ENCODE measurements at regions not wholly inside any gene's neighbourhood (a gene's known extent, or its start where the extent isn't known, plus 50 kb on each side); places are given as distances from the start of the nearest gene placed in this dataset.

- H3K27me3 ChIP-seq = no peaks in the 10 kb centered on the region
- H3K36me3 ChIP-seq = no peaks in the 10 kb centered on the region
- no peaks in the 10 kb centered on the region for H3K9me3 ChIP-seq (ENCODE audit: low read depth)
- no peak overlapping the region for H3K4me3 ChIP-seq
- no peaks in the 10 kb centered on the region for H3K79me2 ChIP-seq (ENCODE audit: low read depth)
- H3K27ac Mint-ChIP-seq = no peak overlapping the region
- TF ChIP-seq EZH2 (IDR thresholded peaks at IDR 0.05) (no peak), CTCF (IDR thresholded peaks at IDR 0.05) (no peak), EZH2phosphoT487 (IDR thresholded peaks at IDR 0.05) (no peak)
- no peak overlapping the region for H3K27ac ChIP-seq
- DNase-seq (ENCODE audit: low spot score) = no peak
- H3K4me1 Mint-ChIP-seq = peaks cover 2% of the 10 kb centered on the region
- no peaks in the 10 kb centered on the region for H4K20me1 ChIP-seq (ENCODE audit: low read depth)
- peaks cover 5% of the 10 kb centered on the region for H3K9me3 Mint-ChIP-seq
- H3K4me1 ChIP-seq = no peaks in the 10 kb centered on the region
- no peak overlapping the region for H3K4me3 Mint-ChIP-seq
- H3K4me2 ChIP-seq = no peak overlapping the region
- peaks cover 4% of the 10 kb centered on the region for H3K27me3 Mint-ChIP-seq (ENCODE audit: insufficient read depth, low read depth)
- H2AFZ ChIP-seq (replicated peaks) = no peak overlapping the region
- H3K36me3 Mint-ChIP-seq = no peaks in the 10 kb centered on the region
- H3K9ac ChIP-seq = no peak overlapping the region
- no peaks in the 10 kb centered on the region for H3F3A ChIP-seq (ENCODE audit: low read depth)
Observed at GRCh38 chr18:76578571-76579300, 83.7 kb upstream of the ZNF516 start.

DNA sequence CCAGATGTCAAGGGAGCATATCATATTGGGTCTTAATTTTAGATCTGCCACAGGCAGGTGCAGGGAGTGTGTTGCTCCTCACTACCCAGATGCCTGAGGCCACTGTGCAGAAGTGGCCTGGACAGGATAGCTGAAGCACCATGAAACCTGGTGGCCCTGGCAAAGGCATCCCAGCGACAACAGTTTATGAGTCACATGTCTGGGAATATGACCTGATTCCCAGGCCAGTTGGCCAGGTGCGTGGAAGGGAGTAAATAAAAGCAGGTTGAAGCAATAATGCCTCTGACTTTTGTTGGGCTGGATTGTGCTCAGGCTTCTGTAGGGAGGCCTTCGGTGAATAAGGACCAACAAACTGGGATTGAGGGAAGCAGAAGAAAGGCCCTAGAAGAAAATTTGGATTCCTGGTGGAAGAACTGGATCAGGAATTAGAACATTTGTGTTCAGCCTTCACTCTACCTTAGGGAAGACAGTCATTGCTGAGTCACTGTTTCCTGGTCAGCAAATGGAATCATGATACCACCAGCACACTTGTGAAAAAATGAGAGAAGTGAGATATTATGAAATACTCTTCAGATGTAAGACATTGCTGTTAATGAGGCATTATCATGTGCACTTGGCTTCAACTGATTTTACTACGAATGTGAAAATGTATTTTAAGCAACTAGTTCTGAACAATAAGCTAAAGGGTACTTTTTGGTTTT is 78.4 kb upstream of the ZNF516 start:
- DNase-seq (ENCODE audit: low spot score) = no peak
- Histone ChIP-seq H4K20me1 (ENCODE audit: low read depth) (no peaks in the 10 kb centered on the region), H3K36me3 (no peaks in the 10 kb centered on the region), H3K79me2 (ENCODE audit: low read depth) (no peaks in the 10 kb centered on the region), H3F3A (ENCODE audit: low read depth) (no peaks in the 10 kb centered on the region), H3K9me3 (ENCODE audit: low read depth) (no peaks in the 10 kb centered on the region), H3K9ac (no peak overlapping the region), H3K4me2 (no peak overlapping the region), H3K4me3 (no peak overlapping the region), H3K4me1 (peaks cover 7% of the 10 kb centered on the region), H2AFZ (replicated peaks) (no peak overlapping the region), H3K27me3 (no peaks in the 10 kb centered on the region), H3K27ac (no peak overlapping the region)
- Mint-ChIP-seq H3K4me1 (peaks cover 11% of the 10 kb centered on the region), H3K36me3 (no peaks in the 10 kb centered on the region), H3K27ac (no peak overlapping the region), H3K9me3 (peaks cover 5% of the 10 kb centered on the region), H3K27me3 (ENCODE audit: insufficient read depth, low read depth) (peaks cover 4% of the 10 kb centered on the region), H3K4me3 (no peak overlapping the region)
- TF ChIP-seq CTCF (IDR thresholded peaks at IDR 0.05) = no peak

GRCh38 chr18:76572518-76573247 is 77.6 kb upstream of the ZNF516 start:
- Histone ChIP-seq H3F3A (ENCODE audit: low read depth) (no peaks in the 10 kb centered on the region), H3K27me3 (no peaks in the 10 kb centered on the region), H3K36me3 (no peaks in the 10 kb centered on the region), H3K4me1 (peaks cover 7% of the 10 kb centered on the region), H3K79me2 (ENCODE audit: low read depth) (no peaks in the 10 kb centered on the region), H3K9me3 (ENCODE audit: low read depth) (no peaks in the 10 kb centered on the region), H2AFZ (replicated peaks) (no peak overlapping the region), H4K20me1 (ENCODE audit: low read depth) (no peaks in the 10 kb centered on the region), H3K4me3 (no peak overlapping the region), H3K9ac (no peak overlapping the region), H3K27ac (no peak overlapping the region), H3K4me2 (no peak overlapping the region)
- DNase-seq (ENCODE audit: low spot score) = no peak
- no peak overlapping the region for H3K4me3 Mint-ChIP-seq
- no peak for TF ChIP-seq EZH2 (IDR thresholded peaks at IDR 0.05)
- H3K27me3 Mint-ChIP-seq (ENCODE audit: insufficient read depth, low read depth) = peaks cover 8% of the 10 kb centered on the region
- H3K9me3 Mint-ChIP-seq = peaks cover 6% of the 10 kb centered on the region
- no peaks in the 10 kb centered on the region for H3K36me3 Mint-ChIP-seq
- peaks cover 12% of the 10 kb centered on the region for H3K4me1 Mint-ChIP-seq
- no peak overlapping the region for H3K27ac Mint-ChIP-seq

All from neural progenitor cell (in vitro differentiated cells).